Coronary artery (tissue), 2 donors: ENCODE measurements at regions not wholly inside any gene's neighbourhood (a gene's known extent, or its start where the extent isn't known, plus 50 kb on each side); places are given as distances from the start of the nearest gene placed in this dataset.
A peak's percentile ranks its signal among the peaks of the same experiment; 100 is the strongest.
"Not testable (repeated sequence)": the region's sequence is repeated elsewhere in the genome, so short reads cannot be mapped to it uniquely, and the experiment has no call there.

ENCODE experiments used
- DNase-seq: peaks from one replicate; pipeline ENCODE4 v3.0.0-alpha.2; 2017; ENCODE audit warnings: low spot score
- H3K27ac ChIP-seq, 2 donors: fragments of 200-600 bp; sonication (generic); one replicate each; pipeline ENCODE4 v1.5.1; 2016 to 2019
- H3K4me3 ChIP-seq: fragments of 200-600 bp; sonication (generic); 2 replicates; pipeline ENCODE4 v1.5.1; 2016; ENCODE audit warnings: mild to moderate bottlenecking, moderate library complexity
- TF ChIP-seq, protein P1 (sequence below): fragments of 200-600 bp; sonication (generic); IDR thresholded peaks from one replicate; pipeline ENCODE4 v1.5.1; 2019; ENCODE audit warnings: antibody characterized with exemption

DNA sequence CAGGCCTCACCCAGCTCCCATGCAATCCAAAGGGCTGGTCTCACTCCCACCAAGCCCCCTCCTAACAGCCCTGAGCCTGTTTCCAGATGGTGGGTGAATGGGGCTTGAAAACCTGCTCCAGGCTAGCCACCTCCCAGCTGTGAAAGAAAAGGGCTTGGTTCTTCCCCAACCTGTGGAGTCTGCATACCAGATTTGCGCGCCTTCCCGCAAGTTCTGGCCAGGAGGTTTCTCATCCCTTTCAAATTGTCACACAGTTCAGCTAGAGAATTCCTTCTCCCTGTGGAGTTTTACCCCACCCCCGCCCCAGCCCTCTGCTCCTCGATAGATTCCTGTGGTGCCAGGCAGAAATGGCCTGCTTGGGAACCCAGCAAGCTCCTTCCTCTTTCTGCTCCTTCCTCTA is 734.6 kb upstream of the FAT3 start:
- H3K27ac ChIP-seq = no peak overlapping the region
- no peak overlapping the region for H3K4me3 ChIP-seq
- no peak for DNase-seq
- TF ChIP-seq, protein P1, sequence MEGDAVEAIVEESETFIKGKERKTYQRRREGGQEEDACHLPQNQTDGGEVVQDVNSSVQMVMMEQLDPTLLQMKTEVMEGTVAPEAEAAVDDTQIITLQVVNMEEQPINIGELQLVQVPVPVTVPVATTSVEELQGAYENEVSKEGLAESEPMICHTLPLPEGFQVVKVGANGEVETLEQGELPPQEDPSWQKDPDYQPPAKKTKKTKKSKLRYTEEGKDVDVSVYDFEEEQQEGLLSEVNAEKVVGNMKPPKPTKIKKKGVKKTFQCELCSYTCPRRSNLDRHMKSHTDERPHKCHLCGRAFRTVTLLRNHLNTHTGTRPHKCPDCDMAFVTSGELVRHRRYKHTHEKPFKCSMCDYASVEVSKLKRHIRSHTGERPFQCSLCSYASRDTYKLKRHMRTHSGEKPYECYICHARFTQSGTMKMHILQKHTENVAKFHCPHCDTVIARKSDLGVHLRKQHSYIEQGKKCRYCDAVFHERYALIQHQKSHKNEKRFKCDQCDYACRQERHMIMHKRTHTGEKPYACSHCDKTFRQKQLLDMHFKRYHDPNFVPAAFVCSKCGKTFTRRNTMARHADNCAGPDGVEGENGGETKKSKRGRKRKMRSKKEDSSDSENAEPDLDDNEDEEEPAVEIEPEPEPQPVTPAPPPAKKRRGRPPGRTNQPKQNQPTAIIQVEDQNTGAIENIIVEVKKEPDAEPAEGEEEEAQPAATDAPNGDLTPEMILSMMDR = no peak

- H3K27ac ChIP-seq, DNase-seq, H3K4me3 ChIP-seq: not testable (repeated sequence)
These were observed 740.7 kb upstream of the FAT3 start for GRCh38 chr11:91483956-91484355.

GRCh38 chr11:91481875-91482274 is 742.7 kb upstream of the FAT3 start:
- H3K27ac ChIP-seq = peak overlapping the region in 1 of 2 donors; percentile 25
- not testable (repeated sequence) for H3K4me3 ChIP-seq, DNase-seq

DNA sequence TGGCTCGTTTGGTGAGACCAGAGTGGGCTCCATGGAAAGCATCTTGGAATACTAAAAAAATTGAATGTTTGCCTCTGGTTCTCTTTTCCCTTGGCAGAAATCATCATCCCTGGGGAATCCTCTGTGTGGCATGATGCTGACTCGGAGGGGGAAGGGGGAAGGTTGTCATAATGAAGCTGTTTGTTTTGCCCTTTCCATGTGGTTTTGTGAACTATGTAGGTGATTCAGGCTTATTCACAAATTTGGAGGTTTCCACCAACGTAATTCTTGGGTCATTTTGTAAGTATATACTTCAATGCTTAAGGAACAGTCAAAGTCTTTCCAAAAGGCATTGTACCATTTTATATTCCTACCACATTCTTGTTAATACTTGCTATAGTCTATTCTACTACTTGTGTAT is 754.0 kb upstream of the FAT3 start:
- Histone ChIP-seq H3K4me3 (no peak overlapping the region), H3K27ac (no peak overlapping the region)
- TF ChIP-seq, protein P1 = no peak
- DNase-seq = no peak

DNA sequence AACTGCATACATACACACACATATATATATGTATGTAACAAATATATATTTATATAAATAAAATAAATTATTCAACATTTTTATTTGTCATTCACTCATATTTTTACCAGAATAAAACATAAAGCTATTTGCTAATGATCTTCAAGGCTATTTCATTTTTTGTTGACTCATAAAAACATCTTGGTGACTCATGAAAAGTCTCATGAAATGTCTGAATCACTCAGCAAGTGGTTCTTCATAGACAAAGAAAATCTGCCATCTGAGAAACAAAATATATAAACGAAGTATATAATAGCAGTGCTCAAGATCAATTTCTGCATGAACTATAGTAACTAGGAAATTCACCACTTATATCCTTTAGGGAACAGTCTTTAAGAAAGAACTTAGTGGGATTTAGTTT is 764.8 kb upstream of the FAT3 start:
- Histone ChIP-seq H3K27ac (no peak overlapping the region), H3K4me3 (no peak overlapping the region)
- DNase-seq = no peak
- TF ChIP-seq, protein P1 = no peak

DNA sequence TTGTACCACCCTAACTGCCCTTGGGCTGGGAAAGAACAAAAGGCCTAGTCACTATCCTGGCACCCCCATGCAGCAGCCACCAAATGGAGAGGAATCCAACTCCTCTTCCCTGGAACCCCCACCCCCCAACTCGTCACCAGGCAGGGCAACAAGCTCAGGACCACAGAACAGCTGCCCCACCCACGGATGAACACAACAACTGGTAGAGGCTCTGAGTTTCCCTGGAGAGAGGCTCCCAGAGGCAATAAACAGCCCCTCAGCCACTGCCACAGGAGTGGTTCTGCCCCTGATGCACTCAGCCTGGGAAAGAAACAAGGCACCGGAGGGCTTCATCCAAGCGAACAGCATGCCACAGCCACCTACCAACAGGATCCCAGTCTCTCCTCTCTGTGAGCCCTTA is 778.4 kb upstream of the FAT3 start:
- Histone ChIP-seq H3K27ac (no peak overlapping the region), H3K4me3 (no peak overlapping the region)
- TF ChIP-seq, protein P1 = no peak
- DNase-seq = no peak

GRCh38 chr11:91435694-91436395 is 788.8 kb upstream of the FAT3 start:
- no peak overlapping the region for H3K4me3 ChIP-seq
- TF ChIP-seq, protein P1 = no peak
- no peak for DNase-seq
- H3K27ac ChIP-seq = no peak overlapping the region

GRCh38 chr11:91433284-91434010 is 791.2 kb upstream of the FAT3 start:
- H3K27ac ChIP-seq = no peak overlapping the region
- no peak for DNase-seq
- H3K4me3 ChIP-seq = no peak overlapping the region
- TF ChIP-seq, protein P1 = no peak
